H1 (cell line): ENCODE measurements at regions not wholly inside any gene's neighbourhood (a gene's known extent, or its start where the extent isn't known, plus 50 kb on each side); places are given as distances from the start of the nearest gene placed in this dataset.

ENCODE experiments used
- BCL11A ChIP-seq, 2 experiments: IDR thresholded peaks; one replicate each; pipeline ENCODE4 v1.6.1; 2011; ENCODE audit warnings: low read depth in 2 of 2, low read length in 2 of 2, mild to moderate bottlenecking in 2 of 2
- CTBP2 ChIP-seq: IDR thresholded peaks from 2 replicates; pipeline ENCODE4 v1.7.0; 2011; ENCODE audit warnings: borderline replicate concordance, mild to moderate bottlenecking, moderate library complexity, mixed read lengths, low read length; ENCODE audit not compliant: insufficient read depth, insufficient read length
- GABPA ChIP-seq: IDR thresholded peaks from 2 replicates; pipeline ENCODE4 v1.6.1; 2011; ENCODE audit warnings: mild to moderate bottlenecking, low read length, moderate library complexity, borderline replicate concordance; ENCODE audit not compliant: insufficient read depth
- PHF8 ChIP-seq: fragments of 200-600 bp; sonication (generic); conservative IDR thresholded peaks from 2 replicates; pipeline ENCODE4 v1.7.1; 2012; ENCODE audit warnings: low read depth, mild to moderate bottlenecking, inconsistent platforms, low read length, moderate library complexity
- RBBP5 ChIP-seq: IDR thresholded peaks from 2 replicates; pipeline ENCODE4 v1.7.1; 2012; ENCODE audit warnings: low read depth, mild to moderate bottlenecking, inconsistent platforms, low read length, moderate library complexity, borderline replicate concordance
- SIN3A ChIP-seq, 2 experiments: IDR thresholded peaks in 1 of 2; conservative IDR thresholded peaks in 1 of 2; 2 replicates each; pipeline ENCODE4 v1.6.1; 2011 to 2012; ENCODE audit warnings: low read length in 2 of 2, improper control_type of control experiment in 1 of 2, low read depth in 1 of 2, mild to moderate bottlenecking in 1 of 2
- SRF ChIP-seq: IDR thresholded peaks from 2 replicates; pipeline ENCODE4 v1.6.1; 2011; ENCODE audit warnings: mild to moderate bottlenecking, low read depth, low read length, moderate library complexity
- TCF12 ChIP-seq: IDR thresholded peaks from 2 replicates; pipeline ENCODE4 v1.6.1; 2011; ENCODE audit warnings: low read depth, mild to moderate bottlenecking, low read length

DNA sequence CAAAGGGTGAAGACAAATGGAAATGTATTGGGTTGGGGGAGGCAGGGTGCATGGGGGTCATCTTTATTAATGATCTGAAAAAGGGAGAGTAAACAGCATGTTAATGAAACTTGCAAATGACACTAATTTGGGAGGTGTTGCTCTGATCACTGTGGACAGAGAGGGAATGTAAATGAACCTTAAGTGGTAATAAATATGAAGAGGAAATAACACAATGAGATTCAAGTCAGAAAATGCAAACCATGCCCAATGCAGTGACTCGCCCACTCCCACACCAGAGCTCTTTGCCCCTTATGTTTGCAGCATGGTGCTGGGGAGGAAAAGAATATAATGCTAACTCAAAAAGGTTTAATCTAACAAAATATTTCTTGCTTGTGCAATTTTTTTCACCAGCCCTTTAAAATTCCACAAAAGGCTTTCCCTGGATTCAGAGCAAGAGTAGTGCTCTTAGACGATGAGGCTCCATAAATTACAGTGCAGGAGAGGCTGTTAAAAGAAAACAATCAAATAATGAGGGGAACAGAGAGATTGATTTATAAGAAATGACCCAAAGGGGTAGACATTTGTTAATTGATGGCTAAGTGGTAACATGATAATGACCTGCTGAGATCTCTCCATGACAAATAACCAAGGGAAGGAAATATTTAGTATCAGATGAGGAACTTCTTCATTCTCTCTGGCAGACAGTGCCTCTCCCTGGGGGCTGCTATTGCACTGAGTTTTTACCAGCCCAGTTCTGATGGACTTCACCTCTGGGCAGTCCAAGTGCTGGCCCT lies 210.0 kb upstream of the PPP2R3A start (continued):
- TF ChIP-seq PHF8 = no peak
- no peak for TF ChIP-seq TCF12
- TF ChIP-seq CTBP2 = no peak
- TF ChIP-seq BCL11A (IDR thresholded peaks at IDR 0.05; ENCODE audit: low read depth in 2 of 2, low read length in 2 of 2) = no peak
- no peak for TF ChIP-seq RBBP5
- no peak for TF ChIP-seq GABPA
- TF ChIP-seq SIN3A (conservative IDR thresholded peaks at IDR 0.05 in 1 of 2, IDR thresholded peaks at IDR 0.05 in 1 of 2; ENCODE audit: low read depth in 1 of 2, low read length in 2 of 2) = no peak
- no peak for TF ChIP-seq SRF
- TF ChIP-seq, all 59 proteins: peak for 0
